HepG2 (cell line): ENCODE measurements at regions not wholly inside any gene's neighbourhood (a gene's known extent, or its start where the extent isn't known, plus 50 kb on each side); places are given as distances from the start of the nearest gene placed in this dataset.
A peak's percentile ranks its signal among the peaks of the same experiment; 100 is the strongest.

Source experiments
- ATAC-seq: fragments of 200-7000 bp; cut with Tn5 transposase; 3 replicates; pipeline ENCODE4 v1.9.1; 2020; ENCODE audit warnings: mild to moderate bottlenecking, moderate library complexity
- BruUV-seq: library from RNA; stranded (reverse); fragments of 400-500 nt; replicated peaks from 2 replicates; lab custom pipeline; 2021; lab: Mats Ljungman, UMichigan
- CTCF ChIA-PET: fragments of 300-600 bp; formaldehyde crosslinking; extraction: SDS; loops from one replicate; lab custom pipeline; 2021; ENCODE audit warnings: low total read pairs, inconsistent platforms, low intra/inter-chr PET ratio; lab: Yijun Ruan, JAX
- POLR2A ChIA-PET: fragments of 350-600 bp; sonication (Branson Sonifier 250); formaldehyde crosslinking; loops from one replicate; lab custom pipeline; 2020; ENCODE audit warnings: antibody characterized with exemption, inconsistent platforms; lab: Yijun Ruan, JAX
- DNase-seq: peaks from one replicate; pipeline ENCODE4 v3.0.0-alpha.2; 2015; ENCODE audit warnings: low spot score
- FAIRE-seq: peaks from 3 replicates; lab custom pipeline; 2011; peaks lifted over from hg19 to GRCh38; lab: Jason Lieb, UNC
- H2AFZ ChIP-seq: one replicate; pipeline ENCODE4 v1.6.1; 2011; ENCODE audit warnings: low read length, inconsistent platforms
- H3K27ac ChIP-seq: fragments of 300-600 bp; 3 replicates; pipeline ENCODE4 v1.8.0; 2011; ENCODE audit warnings: mixed run types, mild to moderate bottlenecking, mixed read lengths, low read length, inconsistent platforms; ENCODE audit not compliant: insufficient read depth; ENCODE audit errors: extremely low read length
- H3K27me3 ChIP-seq, 2 experiments: fragments of 200-600 bp in 1 of 2; 2 replicates in 1 of 2; 3 replicates in 1 of 2; pipeline versions ENCODE4 v1.6.0 to v1.8.0; 2011; ENCODE audit warnings: low read length in 2 of 2, mild to moderate bottlenecking in 2 of 2, moderate library complexity in 2 of 2, inconsistent platforms in 1 of 2; ENCODE audit not compliant: insufficient read depth in 2 of 2, control insufficient read depth in 1 of 2
- H3K36me3 ChIP-seq, 2 experiments: fragments of 200-600 bp in 1 of 2; replicated peaks in 1 of 2; 2 replicates in 1 of 2; 3 replicates in 1 of 2; pipeline versions ENCODE4 v1.5.1 to v1.8.0; 2011; ENCODE audit warnings: low read length in 2 of 2, inconsistent platforms in 1 of 2; ENCODE audit not compliant: insufficient read depth in 2 of 2, control insufficient read depth in 1 of 2
- H3K4me1 ChIP-seq: 2 replicates; pipeline ENCODE4 v1.5.1; 2012; ENCODE audit warnings: low read length, inconsistent platforms; ENCODE audit not compliant: insufficient read depth
- H3K4me2 ChIP-seq: 2 replicates; pipeline ENCODE4 v1.6.0; 2011; ENCODE audit warnings: low read depth, low read length, inconsistent platforms
- H3K4me3 ChIP-seq, 3 experiments: fragments of 200-600 bp in 1 of 3; sonication (generic), shearing (Covaris generic) in 1 of 3; replicated peaks in 1 of 3; 2 replicates each; pipeline ENCODE4 v1.5.1; 2011 to 2016; ENCODE audit warnings: low read length in 3 of 3, inconsistent platforms in 2 of 3, low read depth in 2 of 3, mild to moderate bottlenecking in 2 of 3, control low read depth in 1 of 3, mixed read lengths in 1 of 3; ENCODE audit not compliant: insufficient read depth in 1 of 3
- H3K79me2 ChIP-seq: one replicate; pipeline ENCODE4 v1.6.1; 2011; ENCODE audit warnings: low read length, inconsistent platforms; ENCODE audit not compliant: insufficient read depth
- H3K9ac ChIP-seq: 2 replicates; pipeline ENCODE4 v1.6.0; 2011; ENCODE audit warnings: mild to moderate bottlenecking, low read depth, low read length, inconsistent platforms; ENCODE audit not compliant: insufficient read depth
- H3K9me3 ChIP-seq: 2 replicates; pipeline ENCODE4 v1.5.1; 2012; ENCODE audit warnings: mild to moderate bottlenecking, low read length
- H4K20me1 ChIP-seq: 2 replicates; pipeline ENCODE4 v1.6.0; 2011; ENCODE audit warnings: inconsistent platforms, mild to moderate bottlenecking, low read length, moderate library complexity; ENCODE audit not compliant: insufficient read depth
- ATM ChIP-seq: fragments of 450-650 bp; IDR thresholded peaks from 2 replicates; pipeline ENCODE4 v1.7.1; 2017; ENCODE audit warnings: mild to moderate bottlenecking, borderline replicate concordance
- GZF1 ChIP-seq: sonication (generic); formaldehyde crosslinking; IDR thresholded peaks from 2 replicates; pipeline ENCODE4 v1.5.1; 2020; ENCODE audit warnings: mild to moderate bottlenecking, missing genetic modification reagents
- MAFK ChIP-seq, 2 experiments: IDR thresholded peaks in 1 of 2; conservative IDR thresholded peaks in 1 of 2; 2 replicates each; pipeline ENCODE4 v1.6.1; 2011; ENCODE audit warnings: improper control_type of control experiment in 2 of 2, low read length in 2 of 2
- SAFB2 ChIP-seq: sonication (generic); formaldehyde crosslinking; IDR thresholded peaks from 2 replicates; pipeline ENCODE4 v1.5.1; 2020; ENCODE audit warnings: missing genetic modification reagents, low read depth, mild to moderate bottlenecking, borderline replicate concordance
- ZFP91 ChIP-seq: sonication (generic); formaldehyde crosslinking; IDR thresholded peaks from 2 replicates; pipeline ENCODE4 v1.9.0; 2022; ENCODE audit warnings: missing genetic modification reagents, mild to moderate bottlenecking, borderline replicate concordance
- ZNF709 ChIP-seq: sonication (generic); formaldehyde crosslinking; IDR thresholded peaks from 2 replicates; pipeline ENCODE4 v1.5.0; 2020; ENCODE audit warnings: mild to moderate bottlenecking, missing genetic modification reagents
- ZNF776 ChIP-seq: sonication (generic); formaldehyde crosslinking; IDR thresholded peaks from 2 replicates; pipeline ENCODE4 v1.4.0; 2020; ENCODE audit warnings: mild to moderate bottlenecking, missing genetic modification reagents
- WGBS: methylation state at CpG from one replicate; pipeline ENCODE4 v1.1.6; 2017; ENCODE audit warnings: low lambda C conversion rate; 5-methylcytosine and 5-hydroxymethylcytosine counted together
- in situ Hi-C: cut with HindIII; loops from 2 replicates; pipeline ENCODE4 v1.10.0; 2017; ENCODE audit warnings: low pct_unique_long_range_greater_than_20kb; ENCODE audit not compliant: extremely low pct_ligation_motif_present
- intact Hi-C: fragments of 100-400 bp; cut with micrococcal nuclease; formaldehyde crosslinking; loops from one replicate; pipeline ENCODE4 v1.10.0; 2022; ENCODE audit not compliant: unreplicated experiment
- TF ChIP-seq, protein P1 (sequence below): sonication (generic); formaldehyde crosslinking; conservative IDR thresholded peaks from 2 replicates; pipeline ENCODE4 v1.8.0; 2022; ENCODE audit warnings: low read depth, missing genetic modification reagents

GRCh38 chr3:189557824-189558223, 73.4 kb upstream of the TP63 start (continued):
- TF ChIP-seq ZNF709 (no peak), ZFP91 (CRISPR knock-in tag) (no peak)

- CTCF ChIA-PET: no interaction called here
- Histone ChIP-seq H3K4me2 (no peak overlapping the region), H3K4me1 (no peaks in the 10 kb centered on the region), H3K9me3 (no peaks in the 10 kb centered on the region), H3K27ac (no peak overlapping the region), H3K79me2 (no peaks in the 10 kb centered on the region), H4K20me1 (no peaks in the 10 kb centered on the region), H3K9ac (no peak overlapping the region)
- intact Hi-C loops: no loop called here
- DNase-seq: no peak
- no peak for TF ChIP-seq ATM
- no peak for TF ChIP-seq SAFB2 (CRISPR knock-in tag)
- TF ChIP-seq, all 625 proteins: peak for 0
- WGBS: 2% methylated on average over 2 of the region's 2 CpGs
- BruUV-seq: no TSS peak
- Histone ChIP-seq H3K4me3 (no peak overlapping the region), H3K27me3 (no peaks in the 10 kb centered on the region), H2AFZ (no peak overlapping the region), H3K36me3 (no peaks in the 10 kb centered on the region)
- in situ Hi-C loops: no loop called here
- FAIRE-seq (no peak), ATAC-seq (no peak)
- POLR2A ChIA-PET: no interaction called here
These were observed 69.9 kb upstream of the TP63 start for GRCh38 chr3:189561256-189561655.

DNA sequence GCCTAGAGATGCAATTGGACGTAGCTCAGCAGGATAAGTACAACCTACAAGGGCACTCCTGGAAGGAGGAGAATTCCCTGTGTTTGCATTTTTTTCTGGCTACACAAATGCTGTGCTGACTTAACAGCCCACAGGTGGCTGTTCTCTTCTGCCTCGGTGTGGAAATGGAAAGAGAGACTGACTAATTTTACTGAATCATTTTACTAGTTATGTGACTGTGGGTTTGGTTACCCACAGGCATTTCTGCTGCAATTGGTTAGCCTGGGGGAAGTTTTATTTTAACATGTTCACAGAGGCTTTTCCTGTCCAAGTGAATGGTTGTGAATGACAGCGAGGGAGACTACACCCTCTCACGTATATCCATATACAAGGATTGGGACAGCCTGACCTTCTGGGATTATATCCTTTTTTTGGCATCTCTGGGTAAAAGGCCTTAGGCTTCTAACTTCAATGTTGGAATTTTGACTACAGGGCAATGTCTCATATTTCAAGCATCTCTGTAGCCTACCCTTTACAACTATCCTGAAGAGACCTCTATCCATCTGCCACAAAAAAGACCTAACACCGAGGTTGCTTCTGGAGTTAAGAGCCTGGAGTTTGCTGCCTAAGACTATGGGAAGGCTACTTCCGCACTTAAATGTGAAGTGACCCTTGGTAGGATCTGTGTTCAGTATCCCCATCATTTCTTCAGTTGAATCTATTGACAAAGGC, 67.2 kb upstream of the TP63 start:
- intact Hi-C loops: no loop called here
- ChIA-PET CTCF (no interaction called here), POLR2A (no interaction called here)
- no peaks in the 10 kb centered on the region for H3K9me3 ChIP-seq
- H3K36me3 ChIP-seq: no peaks in the 10 kb centered on the region
- in situ Hi-C loops: no loop called here
- H3K4me3 ChIP-seq: no peak overlapping the region
- FAIRE-seq (no peak), ATAC-seq (no peak), DNase-seq (no peak)
- TF ChIP-seq, protein P1, sequence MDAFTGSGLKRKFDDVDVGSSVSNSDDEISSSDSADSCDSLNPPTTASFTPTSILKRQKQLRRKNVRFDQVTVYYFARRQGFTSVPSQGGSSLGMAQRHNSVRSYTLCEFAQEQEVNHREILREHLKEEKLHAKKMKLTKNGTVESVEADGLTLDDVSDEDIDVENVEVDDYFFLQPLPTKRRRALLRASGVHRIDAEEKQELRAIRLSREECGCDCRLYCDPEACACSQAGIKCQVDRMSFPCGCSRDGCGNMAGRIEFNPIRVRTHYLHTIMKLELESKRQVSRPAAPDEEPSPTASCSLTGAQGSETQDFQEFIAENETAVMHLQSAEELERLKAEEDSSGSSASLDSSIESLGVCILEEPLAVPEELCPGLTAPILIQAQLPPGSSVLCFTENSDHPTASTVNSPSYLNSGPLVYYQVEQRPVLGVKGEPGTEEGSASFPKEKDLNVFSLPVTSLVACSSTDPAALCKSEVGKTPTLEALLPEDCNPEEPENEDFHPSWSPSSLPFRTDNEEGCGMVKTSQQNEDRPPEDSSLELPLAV: no peak
- TF ChIP-seq GZF1 (no peak), ZNF776 (CRISPR knock-in tag) (no peak), MAFK (conservative IDR thresholded peaks at IDR 0.05 in 1 of 2, IDR thresholded peaks at IDR 0.05 in 1 of 2; ENCODE audit: low read length in 2 of 2) (peak in 1 of 2 experiments; percentile 35; a peak in 1 of 4 replicates)
- no peak overlapping the region for H2AFZ ChIP-seq
- H3K4me1 ChIP-seq: no peaks in the 10 kb centered on the region
- H3K9ac ChIP-seq: no peak overlapping the region
- WGBS: 36% methylated on average over 5 of the region's 6 CpGs
- no peaks in the 10 kb centered on the region for H3K27me3 ChIP-seq
- no TSS peak for BruUV-seq
- H4K20me1 ChIP-seq: no peaks in the 10 kb centered on the region
- H3K79me2 ChIP-seq: no peaks in the 10 kb centered on the region
- H3K4me2 ChIP-seq: no peak overlapping the region
- no peak overlapping the region for H3K27ac ChIP-seq
